ENCODE measurements at regions not wholly inside any gene's neighbourhood (a gene's known extent, or its start where the extent isn't known, plus 50 kb on each side); places are given as distances from the start of the nearest gene placed in this dataset.

GRCh38 chr10:106224676-106225075 is 939.8 kb downstream of the SORCS1 start (continued):
- TF ChIP-seq CTCF (conservative IDR thresholded peaks at IDR 0.05; ENCODE audit: low read depth in 2 of 2) (no peak), NANOG (IDR thresholded peaks at IDR 0.05; ENCODE audit: borderline replicate concordance) (no peak), ETS1 (IDR thresholded peaks at IDR 0.05) (no peak)

GRCh38 chr10:106217627-106218026 is 946.9 kb downstream of the SORCS1 start:
- Mint-ChIP-seq H3K4me3 (no peak overlapping the region), H3K27ac (no peak overlapping the region), H3K4me1 (no peaks in the 10 kb centered on the region), H3K36me3 (ENCODE audit: low read depth) (no peaks in the 10 kb centered on the region), H3K9me3 (no peaks in the 10 kb centered on the region), H3K27me3 (ENCODE audit: insufficient read depth, low read depth, poor library complexity) (no peaks in the 10 kb centered on the region)
- H3K79me2 ChIP-seq (replicated peaks; ENCODE audit: insufficient read depth): no peaks in the 10 kb centered on the region
- no peaks in the 10 kb centered on the region for H3K9me2 ChIP-seq (ENCODE audit: insufficient read depth)
- no peaks in the 10 kb centered on the region for H3K27me3 ChIP-seq (ENCODE audit: insufficient read depth)
- H3K36me3 ChIP-seq (ENCODE audit: insufficient read depth): no peaks in the 10 kb centered on the region
- no peak for TF ChIP-seq EZH2 (IDR thresholded peaks at IDR 0.05; ENCODE audit: low read depth, unreplicated experiment)
- TF ChIP-seq REST (IDR thresholded peaks at IDR 0.05; ENCODE audit: unreplicated experiment): no peak
- TF ChIP-seq CREB1 (CRISPR knock-in tag; IDR thresholded peaks at IDR 0.05; ENCODE audit: low read depth): no peak
- no peak for TF ChIP-seq STAT1 (IDR thresholded peaks at IDR 0.05; ENCODE audit: unreplicated experiment)
- no peak for TF ChIP-seq ZNF114 (CRISPR knock-in tag; IDR thresholded peaks at IDR 0.05)
- no peaks in the 10 kb centered on the region for H3K4me1 ChIP-seq (ENCODE audit: insufficient read depth)
- ATAC-seq: no peak
- H3K27ac ChIP-seq (ENCODE audit: low read depth): no peak overlapping the region
- DNase-seq (ENCODE audit: low spot score): no peak
- H2AFZ ChIP-seq: no peak overlapping the region
- H3F3A ChIP-seq (replicated peaks; ENCODE audit: low read depth): no peaks in the 10 kb centered on the region
- H3K4me3 ChIP-seq: no peak overlapping the region
- no peak overlapping the region for H3K4me2 ChIP-seq
- no peaks in the 10 kb centered on the region for H4K20me1 ChIP-seq (replicated peaks; ENCODE audit: insufficient read depth)

GRCh38 chr10:106216085-106216484 is 948.4 kb downstream of the SORCS1 start:
- no peaks in the 10 kb centered on the region for H3K9me3 Mint-ChIP-seq
- no peaks in the 10 kb centered on the region for H3K36me3 ChIP-seq (ENCODE audit: insufficient read depth)
- H3K4me1 Mint-ChIP-seq: no peaks in the 10 kb centered on the region
- H3F3A ChIP-seq (replicated peaks; ENCODE audit: low read depth): no peaks in the 10 kb centered on the region
- H2AFZ ChIP-seq: no peak overlapping the region
- no peak overlapping the region for H3K4me3 Mint-ChIP-seq
- no peaks in the 10 kb centered on the region for H3K9me2 ChIP-seq (ENCODE audit: insufficient read depth)
- ATAC-seq (no peak), DNase-seq (ENCODE audit: low spot score) (no peak)
- H3K27me3 ChIP-seq (ENCODE audit: insufficient read depth): no peaks in the 10 kb centered on the region
- H3K4me3 ChIP-seq: no peak overlapping the region
- no peak overlapping the region for H3K27ac ChIP-seq (ENCODE audit: low read depth)
- no peaks in the 10 kb centered on the region for H3K4me1 ChIP-seq (ENCODE audit: insufficient read depth)
- H3K27ac Mint-ChIP-seq: no peak overlapping the region
- H3K36me3 Mint-ChIP-seq (ENCODE audit: low read depth): no peaks in the 10 kb centered on the region
- no peaks in the 10 kb centered on the region for H3K27me3 Mint-ChIP-seq (ENCODE audit: insufficient read depth, low read depth, poor library complexity)
- no peaks in the 10 kb centered on the region for H3K79me2 ChIP-seq (replicated peaks; ENCODE audit: insufficient read depth)
- no peak overlapping the region for H3K4me2 ChIP-seq
- no peaks in the 10 kb centered on the region for H4K20me1 ChIP-seq (replicated peaks; ENCODE audit: insufficient read depth)
- TF ChIP-seq EZH2phosphoT487 (IDR thresholded peaks at IDR 0.05; ENCODE audit: unreplicated experiment) (no peak), EZH2 (IDR thresholded peaks at IDR 0.05; ENCODE audit: low read depth, unreplicated experiment) (no peak), REST (IDR thresholded peaks at IDR 0.05; ENCODE audit: unreplicated experiment) (no peak), NANOG (IDR thresholded peaks at IDR 0.05; ENCODE audit: borderline replicate concordance) (no peak), ZNF114 (CRISPR knock-in tag; IDR thresholded peaks at IDR 0.05) (no peak), ZNF331 (CRISPR knock-in tag; IDR thresholded peaks at IDR 0.05; ENCODE audit: low read depth) (no peak), ETS1 (IDR thresholded peaks at IDR 0.05) (no peak)

Data from GM23338 (cell line).